GM19463 (cell line): ENCODE measurements at regions not wholly inside any gene's neighbourhood (a gene's known extent, or its start where the extent isn't known, plus 50 kb on each side); places are given as distances from the start of the nearest gene placed in this dataset.
"Not testable (repeated sequence)": the region's sequence is repeated elsewhere in the genome, so short reads cannot be mapped to it uniquely, and the experiment has no call there.

Source experiments
- ATAC-seq: cut with Tn5 transposase; IDR thresholded peaks from one replicate; pipeline ENCODE4 v1.9.1; 2021; ENCODE audit warnings: mild to moderate bottlenecking, moderate library complexity; ENCODE audit not compliant: unreplicated experiment

- no peak for ATAC-seq
Measured at GRCh38 chr6:168369786-168370185, 50.2 kb upstream of the DACT2 start.

- ATAC-seq: peak; percentile 61
Measured at GRCh38 chr6:168370310-168370991, 50.9 kb upstream of the DACT2 start.

- no peak for ATAC-seq
Measured at GRCh38 chr6:168371185-168371584, 51.6 kb upstream of the DACT2 start.

GRCh38 chr6:168371618-168371980 is 52.0 kb upstream of the DACT2 start:
- ATAC-seq: no peak

GRCh38 chr6:168371981-168372711 is 52.6 kb upstream of the DACT2 start:
- no peak for ATAC-seq

- no peak for ATAC-seq
Measured at GRCh38 chr6:168372889-168373288, 53.3 kb upstream of the DACT2 start.

- ATAC-seq: no peak
Measured at GRCh38 chr6:168373389-168373788, 53.8 kb upstream of the DACT2 start.

- no peak for ATAC-seq
Measured at GRCh38 chr6:168374051-168374502, 54.5 kb upstream of the DACT2 start.

- ATAC-seq: no peak
Measured at GRCh38 chr6:168374541-168375071, 55.0 kb upstream of the DACT2 start.

GRCh38 chr6:168376120-168376519 is 56.5 kb upstream of the DACT2 start:
- no peak for ATAC-seq

GRCh38 chr6:168376811-168377483 is 57.4 kb upstream of the DACT2 start:
- ATAC-seq: no peak

- no peak for ATAC-seq
Measured at GRCh38 chr6:168377484-168377855, 57.9 kb upstream of the DACT2 start.

GRCh38 chr6:168377856-168378832 is 58.6 kb upstream of the DACT2 start:
- ATAC-seq: no peak

- not testable (repeated sequence) for ATAC-seq
Measured at GRCh38 chr6:168379579-168379978, 60.0 kb upstream of the DACT2 start.

GRCh38 chr6:168380166-168380955 is 60.6 kb upstream of the SMOC2 start:
- ATAC-seq: not testable (repeated sequence)

- no peak for ATAC-seq
Measured at GRCh38 chr6:168380956-168381605, 59.9 kb upstream of the SMOC2 start.

GRCh38 chr6:168381726-168382458 is 59.1 kb upstream of the SMOC2 start:
- ATAC-seq: no peak

GRCh38 chr6:168383062-168383854 is 57.7 kb upstream of the SMOC2 start:
- no peak for ATAC-seq
